GM13977 (cell line): ENCODE measurements at regions not wholly inside any gene's neighbourhood (a gene's known extent, or its start where the extent isn't known, plus 50 kb on each side); places are given as distances from the start of the nearest gene placed in this dataset.
"Not testable (repeated sequence)": the region's sequence is repeated elsewhere in the genome, so short reads cannot be mapped to it uniquely, and the experiment has no call there.

Experiments used
- DNase-seq: peaks from one replicate; pipeline ENCODE4 v3.0.0; 2012; ENCODE audit warnings: low spot score
- CTCF ChIP-seq: IDR thresholded peaks from 2 replicates; pipeline ENCODE4 v1.5.1; 2012; ENCODE audit warnings: mild to moderate bottlenecking, control low read depth; ENCODE audit not compliant: insufficient read depth; ENCODE audit errors: extremely low read depth, missing control alignments
- in situ Hi-C: fragments of 300-500 bp; cut with MboI; formaldehyde crosslinking; loops from one replicate; pipeline ENCODE4 v1.12.0; 2022; ENCODE audit warnings: low sequenced_read_pairs, low pct_unique_long_range_greater_than_20kb, mixed read lengths, inconsistent platforms; ENCODE audit not compliant: unreplicated experiment

DNA sequence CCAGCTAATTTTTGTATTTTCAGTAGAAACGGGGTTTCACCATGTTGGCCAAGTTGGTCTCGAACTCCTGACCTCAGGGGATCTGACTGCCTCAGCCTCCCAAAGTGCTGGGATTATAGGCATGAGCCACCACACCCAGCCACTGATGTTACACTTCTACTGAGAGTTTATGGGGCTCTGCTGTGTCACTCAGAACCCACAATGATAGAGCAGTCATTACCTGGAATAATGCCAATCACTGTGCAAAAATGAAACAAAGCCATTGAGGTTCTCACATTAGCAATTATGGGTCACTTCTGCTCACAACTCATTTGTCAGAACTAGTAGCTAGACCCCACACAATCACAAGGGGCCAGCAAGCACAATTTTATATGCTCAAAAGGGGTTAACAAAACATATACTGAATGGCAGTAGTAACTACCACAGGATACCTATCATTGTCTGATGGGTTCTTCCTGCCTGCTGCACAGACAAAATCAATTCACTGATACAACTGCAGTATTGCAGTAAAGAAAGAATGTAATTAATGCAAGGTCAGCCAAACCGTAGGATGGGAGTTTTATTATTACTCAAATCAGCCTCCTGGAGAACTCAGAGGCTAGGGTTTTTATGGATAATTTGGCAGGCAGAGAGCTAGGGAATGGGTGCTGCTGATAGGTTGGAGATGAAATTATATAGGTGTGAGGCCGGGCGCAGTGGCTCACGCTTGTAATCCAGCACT lies 72.1 kb upstream of the TRIM24 start:
- in situ Hi-C loops, result no loop called here
- no peak for TF ChIP-seq CTCF
- DNase-seq, result no peak

GRCh38 chr7:138388673-138389491 lies 71.2 kb upstream of the TRIM24 start:
- no peak for TF ChIP-seq CTCF
- no peak for DNase-seq
- in situ Hi-C loops, result no loop called here

- TF ChIP-seq CTCF, result no peak
- in situ Hi-C loops, result no loop called here
- DNase-seq, result no peak
Measured at GRCh38 chr7:138395763-138396162, 64.3 kb upstream of the TRIM24 start.

DNA sequence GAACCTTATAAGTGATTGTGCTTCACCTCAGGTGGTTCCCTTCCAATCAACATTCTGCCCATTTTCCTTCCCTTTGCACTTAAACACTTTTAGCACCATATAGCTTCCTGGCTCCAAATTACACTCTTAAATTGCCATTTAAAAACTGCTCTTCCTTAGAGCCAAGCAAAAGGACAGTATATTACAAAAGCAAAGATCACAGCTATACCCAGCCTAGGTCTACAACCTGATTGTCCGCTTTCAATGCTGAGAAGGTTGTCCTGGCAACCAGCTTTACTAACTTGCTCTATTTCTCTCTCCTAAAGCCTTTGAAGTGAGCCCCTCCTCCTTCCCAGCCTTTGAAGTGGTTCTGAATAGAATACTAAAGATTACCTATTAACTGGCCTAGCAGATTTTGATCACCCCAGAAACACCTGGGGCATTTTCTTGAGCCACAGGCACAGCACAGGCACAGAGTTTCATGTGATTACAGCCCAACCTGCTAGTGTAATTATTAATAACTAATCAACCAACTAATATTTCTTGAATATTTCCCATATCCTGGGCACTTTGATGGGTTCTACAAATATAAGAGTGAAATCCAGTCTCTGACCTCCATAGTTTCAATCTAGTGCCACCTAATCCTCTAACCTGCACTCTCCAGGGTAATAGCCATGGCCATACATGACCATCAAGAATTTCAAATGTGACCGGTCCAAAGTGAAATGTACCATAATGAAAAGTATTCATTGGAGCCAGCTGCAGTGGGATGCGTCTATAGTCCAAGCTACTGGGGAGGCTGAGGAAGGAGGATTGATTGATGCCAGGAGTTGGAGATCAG lies 63.6 kb upstream of the TRIM24 start:
- DNase-seq, result peak; percentile 53
- in situ Hi-C loops, result no loop called here
- TF ChIP-seq CTCF, result no peak

DNA sequence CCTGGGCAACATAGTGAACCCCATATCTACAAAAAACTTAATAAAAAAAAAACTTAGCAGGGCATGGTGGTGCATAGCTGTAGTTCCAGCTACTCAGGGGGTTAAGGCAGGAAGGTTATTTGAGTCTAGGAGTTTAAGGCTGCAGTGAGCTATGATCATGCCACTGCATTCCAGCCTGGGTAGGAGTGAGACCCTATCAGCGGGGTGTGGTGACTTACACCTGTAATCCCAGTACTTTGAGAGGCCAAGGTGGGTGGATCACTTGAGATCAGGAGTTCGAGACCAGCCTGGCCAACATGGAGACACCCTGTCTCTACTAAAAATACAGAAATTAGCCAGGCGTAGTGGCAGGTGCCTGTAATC lies 63.0 kb upstream of the TRIM24 start:
- DNase-seq, in situ Hi-C loops: not testable (repeated sequence)

DNA sequence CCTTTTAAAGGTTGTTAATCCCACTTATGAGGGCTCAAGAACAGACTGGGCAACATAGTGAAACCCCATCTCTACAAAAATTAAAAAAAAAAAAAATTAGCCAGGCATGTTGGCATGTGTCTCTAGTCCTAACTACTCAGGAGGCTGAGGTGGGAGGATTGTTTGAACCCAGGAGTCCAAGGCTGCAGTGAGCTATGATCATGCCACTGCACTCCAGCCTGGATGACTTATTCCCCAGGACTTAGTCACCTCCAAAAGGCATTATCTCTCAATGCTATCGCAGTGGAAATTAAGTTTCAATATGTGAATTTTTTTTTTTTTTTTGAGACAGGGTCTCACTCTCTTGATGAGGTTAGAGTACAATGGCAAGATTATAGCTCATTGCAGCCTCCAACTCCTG lies 61.2 kb upstream of the TRIM24 start:
- no peak for DNase-seq
- TF ChIP-seq CTCF, result no peak
- in situ Hi-C loops, result no loop called here
